ENCODE measurements at regions not wholly inside any gene's neighbourhood (a gene's known extent, or its start where the extent isn't known, plus 50 kb on each side); places are given as distances from the start of the nearest gene placed in this dataset.

- TF ChIP-seq CEBPB (IDR thresholded peaks at IDR 0.05; ENCODE audit: borderline replicate concordance in 1 of 2, low read depth in 2 of 2, low read length in 2 of 2) (no peak), TAF1 (IDR thresholded peaks at IDR 0.05; ENCODE audit: borderline replicate concordance, low read depth, low read length) (no peak), CTCF (IDR thresholded peaks at IDR 0.05 in 2 of 3, conservative IDR thresholded peaks at IDR 0.05 in 1 of 3; ENCODE audit: control insufficient read depth in 2 of 3, extremely low read depth in 1 of 3, insufficient read depth in 1 of 3, low read depth in 3 of 3, low read length in 3 of 3) (no peak), HDAC6 (IDR thresholded peaks at IDR 0.05; ENCODE audit: unreplicated experiment) (no peak), ZNF274 (IDR thresholded peaks at IDR 0.05; ENCODE audit: insufficient read depth, insufficient read length) (no peak), RCOR1 (conservative IDR thresholded peaks at IDR 0.05; ENCODE audit: low read depth, low read length) (no peak), IKZF1 (conservative IDR thresholded peaks at IDR 0.05) (no peak), REST (IDR thresholded peaks at IDR 0.05; ENCODE audit: low read depth, low read length) (no peak), ZNF207 (IDR thresholded peaks at IDR 0.05; ENCODE audit: borderline replicate concordance) (no peak), ESRRA (IDR thresholded peaks at IDR 0.05; ENCODE audit: low read length) (no peak), POLR2A (IDR thresholded peaks at IDR 0.05; ENCODE audit: low read depth, low read length) (no peak), TCF12 (IDR thresholded peaks at IDR 0.05; ENCODE audit: low read depth, low read length) (no peak), YY1 (IDR thresholded peaks at IDR 0.05; ENCODE audit: low read depth, low read length) (no peak), JUNB (IDR thresholded peaks at IDR 0.05) (no peak)
Observed at GRCh38 chr4:27194599-27195176, 334.0 kb downstream of the STIM2 start.

Data from GM12878 (cell line).